ENCODE measurements at regions not wholly inside any gene's neighbourhood (a gene's known extent, or its start where the extent isn't known, plus 50 kb on each side); places are given as distances from the start of the nearest gene placed in this dataset.
A peak's percentile ranks its signal among the peaks of the same experiment; 100 is the strongest.

DNA sequence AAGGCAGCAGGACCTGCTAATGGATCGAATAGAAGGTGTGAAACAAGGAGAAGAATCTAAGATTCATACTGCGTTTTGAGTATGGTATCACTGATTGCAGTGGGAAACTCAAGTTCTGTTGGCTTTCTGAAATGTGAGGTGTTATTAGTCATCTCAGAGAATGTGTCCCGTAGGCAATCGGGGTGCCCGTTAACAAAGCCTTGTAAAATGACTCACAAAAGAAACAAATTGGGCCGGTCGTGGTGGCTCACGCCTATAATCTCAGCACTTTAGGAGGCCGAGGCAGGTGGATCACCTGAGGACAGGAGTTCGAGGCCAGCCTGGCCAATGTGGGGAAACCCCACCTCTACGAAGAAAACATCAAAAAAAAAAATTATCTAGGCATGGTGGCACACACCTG is 118.2 kb upstream of the C7orf33 start:
- Mint-ChIP-seq H3K27ac (no peak overlapping the region), H3K4me1 (peaks cover 0 to 4% (median 2%) of the 10 kb centered on the region in 3 donors), H3K36me3 (no peaks in the 10 kb centered on the region), H3K4me3 (no peak overlapping the region), H3K9me3 (peaks cover 0 to 2% (median 0%) of the 10 kb centered on the region in 3 donors), H3K27me3 (peaks cover 1% of the 10 kb centered on the region)

DNA sequence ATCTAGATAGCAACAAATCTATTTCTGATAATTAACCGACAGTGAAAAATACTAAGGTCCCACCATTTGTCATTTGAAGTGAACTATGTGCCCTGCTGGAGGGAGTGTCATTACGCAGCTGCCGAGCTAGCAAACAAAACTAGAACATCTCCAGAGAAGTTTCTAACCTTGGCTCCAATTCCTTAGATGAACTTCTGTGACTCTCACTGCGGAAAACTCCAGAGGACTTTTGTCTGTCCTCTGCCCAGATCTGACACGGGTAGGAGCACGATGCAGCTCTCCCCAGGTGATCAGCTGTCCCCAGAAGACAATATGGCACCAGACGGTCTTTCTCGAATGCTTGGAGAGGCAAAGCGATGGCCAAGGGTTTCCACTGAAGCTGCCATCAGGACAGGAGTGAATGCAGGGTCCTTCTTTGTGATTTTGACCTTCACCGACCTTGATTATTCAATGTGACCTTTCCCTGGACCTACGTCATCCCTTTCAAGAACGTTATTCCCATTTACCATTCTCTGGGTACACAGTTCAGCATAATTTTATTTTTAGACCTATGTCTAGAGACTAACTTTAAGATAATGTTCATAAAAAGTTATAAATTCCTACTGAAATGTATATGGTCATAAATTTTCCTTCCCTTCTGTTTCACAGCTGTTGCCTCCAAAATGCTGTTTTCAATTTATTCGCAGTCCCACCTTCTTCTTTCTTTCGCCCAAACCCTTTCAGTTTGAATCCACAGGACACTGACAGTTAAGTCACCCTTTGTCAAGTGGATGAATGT is 116.7 kb upstream of the C7orf33 start:
- Mint-ChIP-seq H3K4me3 (no peak overlapping the region), H3K27me3 (peaks cover 1% of the 10 kb centered on the region), H3K36me3 (no peaks in the 10 kb centered on the region), H3K27ac (no peak overlapping the region), H3K4me1 (peaks cover 0 to 4% (median 2%) of the 10 kb centered on the region in 3 donors), H3K9me3 (peaks cover 0 to 2% (median 0%) of the 10 kb centered on the region in 3 donors)

DNA sequence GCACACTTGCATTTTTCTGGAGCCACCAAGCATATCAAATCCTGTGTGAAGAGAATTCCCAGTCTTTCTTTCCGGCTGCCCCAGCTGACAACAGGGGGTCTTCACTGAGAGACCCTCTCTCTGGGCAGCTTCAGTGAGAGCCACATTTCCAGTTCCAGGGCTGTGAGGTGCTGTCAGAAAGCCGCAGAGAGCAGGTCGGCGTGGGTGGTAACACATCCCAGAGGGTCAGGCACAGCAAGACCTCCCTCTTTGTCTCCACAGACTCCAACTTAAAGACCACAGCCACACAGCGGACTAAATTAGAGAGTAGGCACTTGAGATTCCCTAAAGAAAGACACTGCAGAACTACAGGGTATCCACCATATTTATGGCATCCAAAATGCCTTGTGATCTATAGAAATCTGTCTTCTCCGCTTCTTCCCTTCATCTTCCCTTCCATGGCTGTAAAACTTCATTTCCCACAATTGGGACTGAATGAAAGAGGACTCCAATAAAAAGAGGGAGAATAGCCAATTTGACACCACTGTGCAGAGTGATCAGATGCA is 116.0 kb upstream of the C7orf33 start:
- H3K27me3 Mint-ChIP-seq, result peaks cover 1% of the 10 kb centered on the region
- H3K9me3 Mint-ChIP-seq, result peaks cover 0 to 2% (median 0%) of the 10 kb centered on the region in 3 donors
- no peak overlapping the region for H3K4me3 Mint-ChIP-seq
- no peaks in the 10 kb centered on the region for H3K36me3 Mint-ChIP-seq
- H3K4me1 Mint-ChIP-seq, result peaks cover 0 to 4% (median 4%) of the 10 kb centered on the region in 3 donors
- no peak overlapping the region for H3K27ac Mint-ChIP-seq

DNA sequence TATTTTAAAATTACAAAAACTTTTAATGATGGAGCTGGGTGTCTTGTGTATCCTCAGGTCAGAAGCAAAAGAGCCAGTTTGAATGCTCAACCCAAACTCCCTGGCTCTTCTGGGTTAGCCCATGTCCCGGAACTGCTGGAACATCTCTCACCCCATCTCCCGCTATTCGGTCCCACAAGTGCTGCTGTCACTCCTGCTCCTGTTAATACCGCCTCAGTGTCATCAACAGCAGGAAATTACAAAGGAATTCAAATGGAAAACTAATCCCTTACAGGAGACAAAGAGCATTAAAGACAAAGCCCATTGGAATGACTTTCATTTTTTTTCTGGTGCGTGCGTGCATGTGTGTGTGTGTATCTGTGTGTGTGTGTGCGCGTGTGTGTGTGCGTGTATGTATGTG is 112.0 kb upstream of the C7orf33 start:
- H3K27me3 Mint-ChIP-seq, result no peaks in the 10 kb centered on the region
- no peaks in the 10 kb centered on the region for H3K36me3 Mint-ChIP-seq
- H3K4me3 Mint-ChIP-seq, result no peak overlapping the region
- H3K9me3 Mint-ChIP-seq, result peaks cover 0 to 2% (median 0%) of the 10 kb centered on the region in 3 donors
- peaks cover 5 to 12% (median 12%) of the 10 kb centered on the region in 3 donors for H3K4me1 Mint-ChIP-seq
- H3K27ac Mint-ChIP-seq, result no peak overlapping the region

DNA sequence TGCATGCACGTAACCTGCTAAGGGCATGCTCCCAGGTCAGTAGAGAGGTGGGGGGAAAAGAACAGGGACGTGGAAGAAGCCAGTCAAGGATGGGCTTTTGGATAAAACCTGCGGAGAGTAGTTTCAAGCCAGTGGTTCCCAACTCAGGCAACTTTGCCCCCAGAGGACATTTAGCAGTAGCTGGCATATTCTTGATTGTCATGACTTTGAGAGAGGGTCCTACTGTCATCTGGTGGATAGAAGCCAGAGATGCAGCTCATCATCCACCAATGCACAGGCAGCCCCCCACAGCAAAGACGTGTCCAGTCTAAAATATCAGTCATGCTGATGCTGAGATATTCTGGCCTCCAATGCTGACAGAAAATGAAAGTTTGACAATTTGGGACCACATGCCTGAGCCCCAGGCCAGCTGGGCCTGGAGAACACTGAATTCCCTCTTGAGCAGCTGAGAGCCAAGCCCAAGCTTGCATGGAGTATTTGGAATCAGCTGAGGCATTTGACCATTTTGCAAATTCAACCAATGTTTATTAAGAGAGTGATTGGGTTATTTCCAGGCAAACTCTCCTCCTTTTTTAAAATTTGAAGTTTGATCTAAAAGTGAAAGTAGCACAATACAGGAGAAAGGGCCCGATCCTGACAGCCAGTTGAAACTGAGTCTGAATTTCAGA is 110.0 kb upstream of the C7orf33 start:
- Mint-ChIP-seq H3K27me3 (no peaks in the 10 kb centered on the region), H3K27ac (peak overlapping the region in 1 of 3 donors; percentile 67), H3K36me3 (no peaks in the 10 kb centered on the region), H3K4me1 (peaks cover 6 to 28% (median 13%) of the 10 kb centered on the region in 3 donors), H3K4me3 (peak overlapping the region in 2 of 4 donors; percentile 41 to 63), H3K9me3 (peaks cover 0 to 2% (median 0%) of the 10 kb centered on the region in 3 donors)

DNA sequence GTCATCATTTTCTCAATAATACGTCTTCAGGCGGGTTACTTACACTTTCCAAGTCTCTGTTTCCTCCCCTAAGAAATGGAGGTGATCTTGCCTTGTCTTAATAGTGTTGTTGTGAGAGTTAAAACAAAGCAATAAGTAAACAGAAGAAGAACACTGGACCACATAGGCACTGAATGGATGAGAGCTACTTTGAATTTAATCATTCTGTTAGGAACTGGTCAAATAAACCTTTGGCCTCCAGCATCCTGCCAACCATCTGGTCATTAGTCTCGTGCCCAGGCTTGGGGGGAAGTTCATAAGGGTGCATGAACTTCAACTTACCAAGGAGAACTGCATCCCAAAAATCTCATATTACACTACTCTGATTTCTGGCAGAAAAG is 109.4 kb upstream of the C7orf33 start:
- Mint-ChIP-seq H3K27ac (peak overlapping the region in 1 of 3 donors; percentile 67), H3K36me3 (no peaks in the 10 kb centered on the region), H3K9me3 (peaks cover 0 to 2% (median 0%) of the 10 kb centered on the region in 3 donors), H3K27me3 (no peaks in the 10 kb centered on the region), H3K4me1 (peaks cover 6 to 31% (median 13%) of the 10 kb centered on the region in 3 donors), H3K4me3 (peak overlapping the region in 2 of 4 donors; percentile 41 to 63)

DNA sequence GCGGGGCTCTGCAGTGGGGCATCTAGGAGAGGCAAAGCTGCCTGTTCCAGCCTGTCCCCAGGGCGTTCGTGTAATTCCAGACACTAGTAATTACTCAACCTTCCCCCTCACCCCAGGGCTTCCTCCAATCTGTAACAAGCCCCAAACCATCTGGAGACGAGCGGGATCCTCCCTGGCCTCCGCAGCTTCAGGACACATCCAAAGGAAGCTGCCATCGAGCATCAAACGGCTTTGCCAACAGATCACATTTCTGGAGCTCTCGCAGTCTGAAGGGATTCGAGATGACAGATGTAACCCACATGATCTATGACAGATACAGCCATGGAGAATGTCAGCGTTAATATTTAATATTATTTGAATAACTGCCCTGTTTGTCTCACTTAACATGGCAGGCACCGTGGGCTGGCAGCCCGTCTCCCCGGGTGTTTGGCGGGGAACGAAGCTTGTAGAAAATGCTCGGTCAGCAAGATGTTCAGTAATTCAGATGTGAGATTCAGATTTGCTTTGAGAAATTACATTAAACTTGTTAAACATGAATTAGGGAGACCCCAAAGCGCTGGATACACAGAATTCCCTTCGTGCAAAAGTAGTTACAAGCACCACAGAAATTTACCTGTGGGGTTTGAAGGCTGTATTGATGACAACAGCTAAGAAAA is 108.5 kb upstream of the C7orf33 start:
- Mint-ChIP-seq H3K4me3 (no peak overlapping the region), H3K36me3 (no peaks in the 10 kb centered on the region), H3K27me3 (no peaks in the 10 kb centered on the region), H3K27ac (no peak overlapping the region), H3K4me1 (peaks cover 6 to 31% (median 13%) of the 10 kb centered on the region in 3 donors), H3K9me3 (no peaks in the 10 kb centered on the region)

DNA sequence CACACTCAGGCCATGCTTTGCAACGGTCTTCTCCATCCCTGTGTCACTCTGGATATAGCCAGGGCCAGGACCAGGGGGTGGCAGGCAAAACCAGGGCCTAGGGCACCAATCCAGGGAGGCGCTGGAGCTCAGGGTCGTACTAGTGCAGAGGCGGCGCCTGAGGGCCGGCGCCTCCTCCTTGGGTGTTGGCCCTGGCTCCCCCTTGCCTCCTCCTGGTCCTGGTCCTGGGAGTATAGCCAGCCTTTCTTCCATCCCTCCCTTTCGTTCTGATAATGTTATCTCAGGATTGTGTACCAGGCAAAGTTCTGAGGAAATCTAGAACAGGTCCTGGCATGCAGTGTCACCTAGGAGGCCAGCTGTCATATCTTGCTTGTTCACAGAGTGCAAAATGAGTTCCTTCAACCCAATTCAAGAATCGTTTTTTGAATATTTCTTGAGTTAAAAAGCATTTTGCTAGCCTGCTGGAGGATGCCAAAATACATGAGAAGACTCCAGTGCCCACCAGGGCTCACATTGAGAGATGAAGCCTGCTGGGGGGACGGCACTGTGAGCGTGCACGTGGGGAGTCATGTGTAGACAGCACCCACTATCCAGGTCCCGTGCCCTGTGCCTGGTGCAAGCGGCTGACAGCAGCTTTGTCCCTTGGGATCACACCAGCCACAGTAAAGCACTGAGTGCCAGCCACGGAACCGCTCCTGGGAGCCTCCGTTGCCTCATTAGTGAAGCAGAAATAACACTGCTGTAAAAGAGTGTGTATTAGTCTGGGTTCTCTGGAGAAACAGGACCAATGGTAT is 106.9 kb upstream of the C7orf33 start:
- Mint-ChIP-seq H3K4me3 (no peak overlapping the region), H3K4me1 (peaks cover 6 to 31% (median 13%) of the 10 kb centered on the region in 3 donors), H3K9me3 (no peaks in the 10 kb centered on the region), H3K36me3 (no peaks in the 10 kb centered on the region), H3K27ac (no peak overlapping the region), H3K27me3 (peaks cover 4% of the 10 kb centered on the region)

DNA sequence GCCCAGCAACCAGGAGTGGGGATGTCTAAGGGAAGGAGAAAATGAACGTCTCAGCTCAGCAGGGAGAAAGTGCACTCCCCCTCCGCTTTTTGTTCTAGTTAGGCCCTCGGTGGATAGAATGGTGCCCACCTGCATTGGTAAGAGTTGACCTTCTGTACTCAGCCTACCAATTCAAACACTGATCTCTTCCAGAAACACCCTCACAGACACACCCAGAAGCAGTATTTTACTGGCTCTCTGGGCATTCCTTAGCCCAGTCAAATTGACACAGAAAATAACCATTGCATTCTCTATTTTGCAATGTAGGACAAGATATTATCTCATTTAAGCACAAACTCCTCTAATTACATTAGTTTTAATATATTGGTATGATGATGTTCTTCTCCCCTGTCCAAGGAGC is 106.1 kb upstream of the C7orf33 start:
- H3K36me3 Mint-ChIP-seq, result no peaks in the 10 kb centered on the region
- H3K27ac Mint-ChIP-seq, result no peak overlapping the region
- H3K27me3 Mint-ChIP-seq, result peaks cover 4% of the 10 kb centered on the region

DNA sequence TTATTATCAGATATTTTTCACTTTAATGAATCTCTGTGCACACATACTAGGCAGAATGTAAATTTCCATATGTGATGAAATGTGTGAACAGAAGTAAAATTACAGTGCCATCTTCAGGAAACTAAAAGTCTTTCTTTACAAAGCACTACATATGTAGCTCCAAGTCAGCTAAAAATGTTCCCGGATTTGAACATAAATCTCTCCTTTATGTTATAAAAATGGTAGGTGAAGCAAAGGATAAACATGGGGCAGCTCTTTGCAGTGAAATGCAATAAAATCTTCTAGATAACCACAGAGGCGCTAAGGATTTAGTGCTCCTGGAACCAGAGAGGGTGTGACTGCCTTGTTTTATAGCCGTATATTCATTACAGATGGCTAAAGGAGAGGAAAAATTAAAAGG is 104.9 kb upstream of the C7orf33 start:
- H3K27ac Mint-ChIP-seq, result no peak overlapping the region
- no peaks in the 10 kb centered on the region for H3K36me3 Mint-ChIP-seq
- peaks cover 2 to 26% (median 7%) of the 10 kb centered on the region in 3 donors for H3K4me1 Mint-ChIP-seq
- H3K9me3 Mint-ChIP-seq, result no peaks in the 10 kb centered on the region
- peaks cover 4% of the 10 kb centered on the region for H3K27me3 Mint-ChIP-seq
- H3K4me3 Mint-ChIP-seq, result no peak overlapping the region

More for the DNA sequence above, 106.1 kb upstream of the C7orf33 start:
- Mint-ChIP-seq H3K9me3 (no peaks in the 10 kb centered on the region), H3K4me3 (no peak overlapping the region), H3K4me1 (peaks cover 5 to 31% (median 13%) of the 10 kb centered on the region in 3 donors)

DNA sequence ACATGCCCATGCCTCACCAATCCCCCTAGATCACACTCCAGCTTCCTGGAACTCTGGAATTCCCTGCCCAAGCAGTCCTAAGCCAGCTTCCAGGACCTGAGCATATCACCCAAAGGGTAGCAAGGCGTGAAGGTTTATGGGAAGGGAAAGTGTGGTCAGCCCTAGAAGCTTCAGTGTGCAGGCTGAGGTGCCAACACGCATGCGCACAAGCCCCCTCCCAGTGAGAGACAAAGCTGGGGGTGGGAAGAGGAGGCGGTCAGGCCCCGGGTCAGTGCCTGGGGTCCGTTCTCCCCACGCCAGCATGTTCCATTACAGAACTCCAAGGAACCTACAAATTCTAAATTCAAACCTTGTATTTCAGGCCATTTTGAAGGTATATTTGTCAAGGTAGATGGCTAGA is 103.6 kb upstream of the C7orf33 start:
- H3K4me3 Mint-ChIP-seq, result no peak overlapping the region
- peaks cover 9% of the 10 kb centered on the region for H3K27me3 Mint-ChIP-seq
- H3K36me3 Mint-ChIP-seq, result no peaks in the 10 kb centered on the region
- H3K4me1 Mint-ChIP-seq, result peaks cover 1 to 19% (median 2%) of the 10 kb centered on the region in 3 donors
- H3K9me3 Mint-ChIP-seq, result no peaks in the 10 kb centered on the region
- no peak overlapping the region for H3K27ac Mint-ChIP-seq

DNA sequence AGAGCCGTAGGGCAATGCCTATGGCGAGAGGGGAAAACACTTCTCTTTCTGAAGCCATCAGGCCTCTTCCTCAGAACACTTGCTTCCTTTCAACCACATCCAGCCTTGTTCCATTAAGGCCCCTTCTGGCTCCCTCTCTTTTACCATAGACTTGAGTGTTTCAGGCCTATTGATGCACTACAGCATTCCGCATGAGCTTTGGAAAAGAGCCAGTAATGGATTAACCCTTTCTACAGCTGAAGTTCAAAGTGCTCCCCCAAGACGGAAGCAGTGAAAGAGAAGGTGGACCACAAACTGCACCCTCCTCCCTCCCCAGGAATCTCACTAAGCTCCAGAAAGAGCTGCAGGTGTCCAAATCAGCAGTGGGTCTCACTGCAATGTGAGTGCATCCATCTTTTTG is 102.7 kb upstream of the C7orf33 start:
- H3K4me3 Mint-ChIP-seq, result no peak overlapping the region
- H3K36me3 Mint-ChIP-seq, result no peaks in the 10 kb centered on the region
- H3K27me3 Mint-ChIP-seq, result peaks cover 9% of the 10 kb centered on the region
- peaks cover 0 to 3% (median 0%) of the 10 kb centered on the region in 3 donors for H3K9me3 Mint-ChIP-seq
- H3K27ac Mint-ChIP-seq, result peak overlapping the region in 1 of 3 donors; percentile 33
- peaks cover 1 to 19% (median 2%) of the 10 kb centered on the region in 3 donors for H3K4me1 Mint-ChIP-seq

DNA sequence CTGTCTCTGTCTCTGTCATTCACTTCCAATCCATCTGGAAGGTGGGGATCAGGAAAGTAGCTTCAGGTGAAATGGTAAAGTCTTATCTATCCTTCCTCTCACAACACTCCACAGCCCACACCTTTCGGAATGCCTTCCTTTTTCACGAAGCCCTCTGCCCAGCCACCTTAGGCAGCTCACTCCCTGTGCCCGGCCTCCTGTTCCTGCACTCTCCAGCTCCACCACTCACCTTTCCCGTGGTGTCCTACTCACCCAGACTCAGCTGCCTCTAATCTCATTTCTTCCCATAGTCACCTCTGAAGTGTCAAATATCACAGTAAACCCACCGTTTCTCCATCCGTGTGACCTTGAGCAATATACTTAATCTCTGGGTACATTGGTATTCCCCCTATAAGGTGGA is 100.9 kb upstream of the C7orf33 start:
- no peaks in the 10 kb centered on the region for H3K36me3 Mint-ChIP-seq
- H3K27ac Mint-ChIP-seq, result no peak overlapping the region
- H3K27me3 Mint-ChIP-seq, result peaks cover 9% of the 10 kb centered on the region
- H3K9me3 Mint-ChIP-seq, result peaks cover 0 to 3% (median 0%) of the 10 kb centered on the region in 3 donors
- H3K4me1 Mint-ChIP-seq, result peaks cover 1 to 12% (median 2%) of the 10 kb centered on the region in 3 donors
- H3K4me3 Mint-ChIP-seq, result no peak overlapping the region

DNA sequence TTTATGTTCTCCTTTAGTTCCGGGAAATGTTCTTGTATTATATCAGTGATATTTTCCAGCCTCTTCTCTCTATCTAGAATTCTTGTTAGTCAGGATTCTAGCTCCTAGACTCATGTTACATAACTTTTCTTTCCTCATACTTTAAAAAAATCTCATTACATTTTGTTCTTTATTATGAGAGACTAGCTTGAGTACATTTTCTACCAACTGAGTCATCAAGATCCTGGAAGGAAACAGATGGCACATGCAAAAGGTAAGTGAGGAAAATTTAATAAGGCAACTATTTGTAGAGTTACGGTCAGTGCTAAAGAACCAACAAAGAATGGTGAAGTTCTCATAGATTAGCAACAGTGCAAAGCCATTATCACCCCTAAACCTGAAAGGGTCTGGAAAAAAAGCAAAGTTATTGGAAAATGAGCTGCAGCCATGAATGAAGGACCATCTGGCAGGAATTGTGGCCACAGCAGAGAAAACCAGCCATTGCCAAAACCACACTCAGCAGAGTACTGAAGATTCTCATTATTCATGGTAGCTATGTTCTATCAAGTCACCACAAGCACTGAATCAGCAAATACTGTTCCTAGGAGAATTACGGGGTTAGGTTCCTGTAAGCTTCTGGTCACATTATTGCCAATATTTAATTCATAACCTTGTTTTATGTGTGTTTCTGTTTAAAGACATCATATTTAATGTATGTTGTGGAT is 98.3 kb upstream of the C7orf33 start:
- no peak overlapping the region for H3K27ac Mint-ChIP-seq
- peaks cover 2% of the 10 kb centered on the region for H3K36me3 Mint-ChIP-seq
- H3K4me3 Mint-ChIP-seq, result no peak overlapping the region
- peaks cover 0 to 3% (median 0%) of the 10 kb centered on the region in 3 donors for H3K9me3 Mint-ChIP-seq
- H3K4me1 Mint-ChIP-seq, result peaks cover 2 to 4% (median 3%) of the 10 kb centered on the region in 3 donors
- peaks cover 9% of the 10 kb centered on the region for H3K27me3 Mint-ChIP-seq
